Epithelial cell of esophagus (primary cell): ENCODE measurements at regions not wholly inside any gene's neighbourhood (a gene's known extent, or its start where the extent isn't known, plus 50 kb on each side); places are given as distances from the start of the nearest gene placed in this dataset.
"Not testable (repeated sequence)": the region's sequence is repeated elsewhere in the genome, so short reads cannot be mapped to it uniquely, and the experiment has no call there.

Experiments used
- DNase-seq: peaks from one replicate; pipeline ENCODE4 v3.0.0; 2010; ENCODE audit warnings: low read depth
- H3K4me3 ChIP-seq: 2 replicates; pipeline ENCODE4 v1.5.1; 2011; ENCODE audit warnings: mild to moderate bottlenecking, low read length, control low read depth
- TF ChIP-seq, protein P1 (sequence below): IDR thresholded peaks from 2 replicates; pipeline ENCODE4 v1.5.1; 2011; ENCODE audit warnings: low read depth, mild to moderate bottlenecking, low read length, control low read depth, inconsistent platforms; ENCODE audit not compliant: insufficient read depth; ENCODE audit errors: missing control alignments

- H3K4me3 ChIP-seq, DNase-seq: not testable (repeated sequence)
- TF ChIP-seq, protein P1, sequence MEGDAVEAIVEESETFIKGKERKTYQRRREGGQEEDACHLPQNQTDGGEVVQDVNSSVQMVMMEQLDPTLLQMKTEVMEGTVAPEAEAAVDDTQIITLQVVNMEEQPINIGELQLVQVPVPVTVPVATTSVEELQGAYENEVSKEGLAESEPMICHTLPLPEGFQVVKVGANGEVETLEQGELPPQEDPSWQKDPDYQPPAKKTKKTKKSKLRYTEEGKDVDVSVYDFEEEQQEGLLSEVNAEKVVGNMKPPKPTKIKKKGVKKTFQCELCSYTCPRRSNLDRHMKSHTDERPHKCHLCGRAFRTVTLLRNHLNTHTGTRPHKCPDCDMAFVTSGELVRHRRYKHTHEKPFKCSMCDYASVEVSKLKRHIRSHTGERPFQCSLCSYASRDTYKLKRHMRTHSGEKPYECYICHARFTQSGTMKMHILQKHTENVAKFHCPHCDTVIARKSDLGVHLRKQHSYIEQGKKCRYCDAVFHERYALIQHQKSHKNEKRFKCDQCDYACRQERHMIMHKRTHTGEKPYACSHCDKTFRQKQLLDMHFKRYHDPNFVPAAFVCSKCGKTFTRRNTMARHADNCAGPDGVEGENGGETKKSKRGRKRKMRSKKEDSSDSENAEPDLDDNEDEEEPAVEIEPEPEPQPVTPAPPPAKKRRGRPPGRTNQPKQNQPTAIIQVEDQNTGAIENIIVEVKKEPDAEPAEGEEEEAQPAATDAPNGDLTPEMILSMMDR, result peak; percentile 73
Measured at GRCh38 chr1:146478125-146478720, 249.4 kb upstream of the NOTCH2NLA start.

GRCh38 chr1:146475086-146475485 is 246.3 kb upstream of the NOTCH2NLA start:
- not testable (repeated sequence) for H3K4me3 ChIP-seq
- peak; percentile 54 for DNase-seq

- not testable (repeated sequence) for H3K4me3 ChIP-seq, DNase-seq
Measured at GRCh38 chr1:146474216-146474615, 245.4 kb upstream of the NOTCH2NLA start.

DNA sequence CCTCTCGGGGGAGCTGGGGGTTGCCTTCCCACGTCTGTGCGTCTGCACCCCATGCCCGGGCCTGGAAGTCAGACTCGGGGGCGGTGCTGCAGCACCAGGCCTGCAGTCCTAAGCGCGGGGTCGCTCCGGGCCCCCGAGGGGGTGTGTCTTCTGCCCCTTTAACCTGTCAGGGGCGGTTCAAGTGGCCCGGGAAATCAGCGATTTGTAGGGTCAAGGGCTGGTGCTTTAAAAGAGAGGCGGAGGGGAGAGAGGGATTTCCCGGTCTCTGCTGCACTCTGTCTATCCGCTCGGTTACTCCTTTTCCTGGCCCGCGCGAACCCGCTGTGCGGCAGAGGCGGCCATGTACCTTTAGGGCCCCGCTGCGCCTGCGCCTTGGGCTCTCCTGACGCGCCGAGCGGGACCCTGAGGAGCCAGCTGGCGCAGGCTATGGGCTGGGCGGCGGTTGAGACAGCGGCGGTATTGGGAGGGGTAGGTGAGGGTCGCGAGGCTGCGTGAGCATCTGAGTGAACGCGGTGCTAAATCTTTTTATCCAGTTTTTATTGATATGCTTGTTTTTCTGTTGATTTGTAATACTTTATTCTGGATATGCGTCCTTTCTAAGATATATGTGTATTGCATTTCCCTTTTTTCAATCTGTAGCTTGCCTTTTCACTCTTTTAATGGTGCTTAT is 243.5 kb upstream of the NOTCH2NLA start:
- peak; percentile 35 for DNase-seq
- peak overlapping the region; percentile 31 for H3K4me3 ChIP-seq

DNA sequence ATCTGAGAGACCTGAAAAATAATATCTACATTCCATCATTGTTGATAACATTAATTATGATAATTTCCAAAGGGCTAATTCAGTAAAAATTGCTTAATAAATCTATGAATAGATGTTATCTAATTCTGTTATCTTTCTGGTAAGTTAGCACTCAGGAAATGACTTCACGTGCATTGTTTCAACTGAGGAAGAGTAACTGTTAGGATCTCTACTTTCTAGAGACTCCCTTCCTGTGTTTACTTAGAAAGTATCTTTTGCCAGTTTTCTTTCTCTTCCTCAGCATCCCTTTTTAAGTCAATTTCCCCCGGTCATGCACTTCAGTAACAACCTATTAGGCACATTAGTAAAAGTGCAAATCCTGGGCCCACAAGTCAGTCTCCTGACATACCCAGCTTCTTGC is 231.1 kb upstream of the NOTCH2NLA start:
- DNase-seq, H3K4me3 ChIP-seq: not testable (repeated sequence)

GRCh38 chr1:146459308-146459707 is 230.5 kb upstream of the NOTCH2NLA start:
- not testable (repeated sequence) for DNase-seq, H3K4me3 ChIP-seq

GRCh38 chr1:146448877-146449246 is 220.0 kb upstream of the NOTCH2NLA start:
- not testable (repeated sequence) for H3K4me3 ChIP-seq, DNase-seq

- not testable (repeated sequence) for DNase-seq, H3K4me3 ChIP-seq
- TF ChIP-seq, protein P1, result peak; percentile 16
Measured at GRCh38 chr1:146448212-146448876, 219.5 kb upstream of the NOTCH2NLA start.

GRCh38 chr1:146443871-146444222 is 215.0 kb upstream of the NOTCH2NLA start:
- peak overlapping the region; percentile 44 for H3K4me3 ChIP-seq
- DNase-seq, result not testable (repeated sequence)

DNA sequence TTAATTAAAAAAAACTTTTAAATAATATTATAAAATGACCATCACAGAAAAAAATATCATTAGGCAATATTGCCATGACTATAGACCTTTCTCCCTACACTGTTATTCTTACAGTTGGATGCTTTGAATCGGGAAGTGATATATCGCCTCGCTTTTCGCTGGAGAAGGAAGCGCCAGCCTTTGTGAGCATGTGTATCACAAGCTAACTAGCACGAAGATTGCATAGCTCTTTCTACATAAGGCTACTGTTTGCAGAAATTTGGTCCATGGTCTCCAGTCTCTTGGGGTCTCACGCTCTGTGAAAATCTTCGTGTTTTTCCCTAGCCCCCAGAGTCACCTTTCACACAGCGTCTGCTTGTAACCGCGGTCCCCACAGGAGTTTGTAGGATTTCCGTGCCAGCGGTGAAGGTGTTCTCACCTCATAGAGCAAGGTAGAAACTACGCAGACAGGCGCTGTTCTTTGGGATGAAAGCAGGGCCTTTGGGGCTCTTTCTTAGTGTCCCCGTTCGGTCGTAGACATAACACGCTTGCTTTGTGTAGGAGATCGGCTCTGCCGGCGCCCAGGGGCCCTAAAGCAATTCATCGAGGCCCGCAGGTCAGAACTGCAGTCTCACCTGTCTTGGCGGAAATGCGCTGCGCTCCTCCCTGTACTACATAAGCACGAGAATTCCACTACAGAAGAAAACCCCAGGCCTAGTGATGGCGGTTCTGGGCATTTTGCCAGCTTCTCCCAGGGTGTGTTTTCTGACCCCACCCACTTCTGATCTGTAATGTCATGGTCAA is 214.5 kb upstream of the NOTCH2NLA start:
- DNase-seq, result not testable (repeated sequence)

DNA sequence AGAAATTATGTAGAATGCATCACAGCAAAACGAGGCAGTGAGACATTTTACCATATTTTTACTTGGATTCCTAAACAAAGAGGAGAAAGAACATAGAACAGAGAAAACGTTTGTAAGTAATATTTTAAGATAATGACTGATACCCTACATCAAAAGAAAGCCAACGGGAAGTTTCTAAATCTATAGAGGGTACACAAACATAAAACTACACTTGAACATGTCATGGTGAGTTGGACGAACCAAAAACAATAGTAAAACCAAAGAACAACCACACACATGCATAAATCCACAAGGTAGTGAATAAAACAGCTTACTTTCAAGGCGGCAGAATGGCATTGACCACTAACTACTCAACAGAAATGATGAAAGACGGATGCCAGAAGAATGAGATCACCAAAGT is 209.7 kb upstream of the NOTCH2NLA start:
- DNase-seq, result peak; percentile 5
- H3K4me3 ChIP-seq, result not testable (repeated sequence)

More for the DNA sequence above, 214.5 kb upstream of the NOTCH2NLA start:
- not testable (repeated sequence) for H3K4me3 ChIP-seq

DNA sequence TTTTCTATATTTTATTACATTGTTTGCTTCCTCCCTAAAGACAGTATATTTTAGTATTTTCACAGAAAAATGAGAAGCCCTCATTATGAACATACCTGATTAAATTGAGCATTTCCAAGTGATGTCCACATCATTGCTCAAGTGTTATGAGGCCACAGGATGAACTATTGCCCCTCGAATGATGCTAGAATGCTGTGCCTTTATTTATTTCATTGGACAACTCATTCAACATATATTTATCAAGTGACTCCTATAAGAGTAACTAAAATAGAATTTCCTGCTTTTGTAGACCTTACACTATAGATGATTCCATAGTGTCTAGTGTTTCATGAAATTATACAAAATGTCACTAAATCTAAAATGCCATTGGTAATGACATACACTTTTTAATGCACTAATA is 187.8 kb upstream of the NOTCH2NLA start:
- not testable (repeated sequence) for DNase-seq, H3K4me3 ChIP-seq

DNA sequence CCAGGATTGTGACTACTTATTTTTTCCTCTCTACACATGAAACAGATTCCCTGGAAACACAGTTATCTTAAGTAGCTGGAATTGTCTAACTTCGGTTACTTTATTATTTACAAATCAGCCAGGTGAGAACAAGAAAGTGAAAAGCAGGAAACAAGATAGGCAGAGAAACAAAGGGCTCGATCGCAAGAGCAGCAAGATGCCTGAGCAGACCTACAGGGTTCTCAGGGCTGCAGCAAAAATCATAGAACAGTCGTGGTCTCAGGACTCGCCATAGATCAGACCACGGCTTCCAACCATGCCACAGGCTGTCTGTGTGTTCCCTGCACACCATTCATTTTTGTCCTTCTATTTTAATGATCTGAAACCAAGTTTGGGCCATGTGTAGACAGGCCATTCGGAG is 186.2 kb upstream of the NOTCH2NLA start:
- H3K4me3 ChIP-seq, DNase-seq: not testable (repeated sequence)

DNA sequence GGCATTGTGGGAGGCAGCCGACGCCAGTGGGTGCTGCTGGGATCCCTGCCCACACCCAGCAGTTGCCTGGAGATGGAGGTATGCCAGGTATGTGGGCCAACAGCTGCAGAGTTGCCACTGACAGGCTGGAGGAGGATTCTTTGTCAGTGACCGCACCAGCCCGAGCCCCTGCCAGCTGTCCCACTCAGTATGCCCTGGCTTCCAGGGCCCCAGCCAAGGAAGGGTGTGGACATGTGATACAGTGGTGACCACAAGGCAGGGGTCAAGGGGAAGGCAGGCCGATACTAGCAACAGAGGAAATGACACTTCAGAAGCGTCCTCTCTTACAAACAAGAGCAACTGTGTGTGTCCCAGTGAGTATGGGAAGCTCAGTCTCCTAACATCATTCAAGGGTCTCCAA is 185.1 kb upstream of the NOTCH2NLA start:
- peak; percentile 61 for DNase-seq
- H3K4me3 ChIP-seq, result not testable (repeated sequence)

GRCh38 chr1:146411923-146412322 is 183.1 kb upstream of the NOTCH2NLA start:
- not testable (repeated sequence) for DNase-seq, H3K4me3 ChIP-seq

DNA sequence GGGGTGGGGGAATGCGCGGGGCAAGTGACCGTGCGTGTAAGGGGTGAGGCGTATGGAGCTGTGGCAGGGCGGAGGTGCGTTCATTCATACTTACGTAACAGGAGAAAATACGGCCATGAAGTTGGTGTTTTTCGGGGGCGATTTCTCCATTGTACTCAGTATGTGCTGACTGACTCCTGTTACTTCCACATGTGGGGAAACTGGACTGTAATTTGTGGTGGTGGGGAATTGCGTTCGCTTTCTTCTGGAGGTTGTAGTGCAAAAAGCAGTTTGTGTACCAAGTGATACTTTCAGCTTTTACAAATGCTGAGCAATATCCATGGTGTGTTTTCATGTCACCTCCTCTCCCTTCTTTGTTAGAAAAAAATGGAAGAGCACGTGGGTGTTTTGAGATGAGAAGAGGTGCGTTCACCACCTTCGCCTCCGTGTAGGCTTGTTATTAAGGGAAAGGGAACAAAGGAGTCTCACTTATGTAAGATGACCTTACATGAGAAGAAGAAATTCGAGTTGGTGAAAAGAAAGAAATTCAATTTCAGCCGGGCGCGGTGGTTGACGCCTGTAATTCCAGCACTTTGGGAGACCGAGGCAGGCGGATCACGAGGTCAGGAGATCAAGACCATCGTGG is 181.1 kb upstream of the NOTCH2NLA start:
- peak; percentile 89 for DNase-seq
- peak overlapping the region; percentile 32 for H3K4me3 ChIP-seq
